ENCODE measurements at regions not wholly inside any gene's neighbourhood (a gene's known extent, or its start where the extent isn't known, plus 50 kb on each side); places are given as distances from the start of the nearest gene placed in this dataset.

DNA sequence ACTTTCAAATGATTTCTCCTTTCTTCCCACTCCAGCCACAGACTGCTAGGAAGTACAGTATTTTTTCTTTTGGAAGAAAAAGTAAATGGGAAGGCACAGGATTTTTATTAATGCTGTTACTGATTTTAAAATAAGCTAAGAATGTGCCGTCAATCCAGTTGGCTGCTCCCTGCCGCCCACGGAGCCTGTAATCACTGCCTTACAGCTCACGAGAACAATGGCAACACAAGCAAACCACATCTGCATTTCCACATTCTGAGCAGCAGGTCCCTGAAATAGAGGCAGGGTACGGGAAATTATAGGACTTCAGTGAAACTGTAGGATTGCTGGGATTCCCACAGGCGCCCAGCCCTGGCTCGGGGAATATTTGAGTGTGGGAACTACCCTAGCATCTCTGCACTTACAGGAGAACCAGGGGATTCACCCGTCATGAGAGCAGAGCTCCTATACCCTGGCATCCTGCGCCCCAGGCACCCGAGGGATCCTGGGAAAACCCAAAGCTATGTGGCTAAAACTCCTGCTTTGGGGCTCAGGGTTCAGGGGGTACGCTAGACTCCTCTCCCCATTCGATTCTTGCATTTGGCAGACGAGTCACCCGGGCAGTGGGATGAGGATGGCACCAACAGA, 72.9 kb upstream of the TNS3 start:
- H3K36me3 ChIP-seq (ENCODE audit: insufficient read depth): no peaks in the 10 kb centered on the region
- TF ChIP-seq, protein P1, sequence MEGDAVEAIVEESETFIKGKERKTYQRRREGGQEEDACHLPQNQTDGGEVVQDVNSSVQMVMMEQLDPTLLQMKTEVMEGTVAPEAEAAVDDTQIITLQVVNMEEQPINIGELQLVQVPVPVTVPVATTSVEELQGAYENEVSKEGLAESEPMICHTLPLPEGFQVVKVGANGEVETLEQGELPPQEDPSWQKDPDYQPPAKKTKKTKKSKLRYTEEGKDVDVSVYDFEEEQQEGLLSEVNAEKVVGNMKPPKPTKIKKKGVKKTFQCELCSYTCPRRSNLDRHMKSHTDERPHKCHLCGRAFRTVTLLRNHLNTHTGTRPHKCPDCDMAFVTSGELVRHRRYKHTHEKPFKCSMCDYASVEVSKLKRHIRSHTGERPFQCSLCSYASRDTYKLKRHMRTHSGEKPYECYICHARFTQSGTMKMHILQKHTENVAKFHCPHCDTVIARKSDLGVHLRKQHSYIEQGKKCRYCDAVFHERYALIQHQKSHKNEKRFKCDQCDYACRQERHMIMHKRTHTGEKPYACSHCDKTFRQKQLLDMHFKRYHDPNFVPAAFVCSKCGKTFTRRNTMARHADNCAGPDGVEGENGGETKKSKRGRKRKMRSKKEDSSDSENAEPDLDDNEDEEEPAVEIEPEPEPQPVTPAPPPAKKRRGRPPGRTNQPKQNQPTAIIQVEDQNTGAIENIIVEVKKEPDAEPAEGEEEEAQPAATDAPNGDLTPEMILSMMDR (conservative IDR thresholded peaks at IDR 0.05; ENCODE audit: low read depth, low read length): no peak
- no peak overlapping the region for H3K9ac ChIP-seq
- no peak overlapping the region for H3K4me3 ChIP-seq (IDR thresholded peaks at IDR 0.05; ENCODE audit: insufficient read depth, low read depth, low read length)
- H3K4me1 ChIP-seq (ENCODE audit: low read depth, poor library complexity, severe bottlenecking): no peaks in the 10 kb centered on the region
- H3K79me2 ChIP-seq (ENCODE audit: insufficient read depth, low read depth): no peaks in the 10 kb centered on the region
- no peak overlapping the region for H2AFZ ChIP-seq (ENCODE audit: low read depth)
- H3K27ac ChIP-seq: no peak overlapping the region
- H3K27me3 ChIP-seq (ENCODE audit: insufficient read depth, low read depth): no peaks in the 10 kb centered on the region
- no peaks in the 10 kb centered on the region for H4K20me1 ChIP-seq (ENCODE audit: insufficient read depth)
- H3K4me2 ChIP-seq: no peak overlapping the region

DNA sequence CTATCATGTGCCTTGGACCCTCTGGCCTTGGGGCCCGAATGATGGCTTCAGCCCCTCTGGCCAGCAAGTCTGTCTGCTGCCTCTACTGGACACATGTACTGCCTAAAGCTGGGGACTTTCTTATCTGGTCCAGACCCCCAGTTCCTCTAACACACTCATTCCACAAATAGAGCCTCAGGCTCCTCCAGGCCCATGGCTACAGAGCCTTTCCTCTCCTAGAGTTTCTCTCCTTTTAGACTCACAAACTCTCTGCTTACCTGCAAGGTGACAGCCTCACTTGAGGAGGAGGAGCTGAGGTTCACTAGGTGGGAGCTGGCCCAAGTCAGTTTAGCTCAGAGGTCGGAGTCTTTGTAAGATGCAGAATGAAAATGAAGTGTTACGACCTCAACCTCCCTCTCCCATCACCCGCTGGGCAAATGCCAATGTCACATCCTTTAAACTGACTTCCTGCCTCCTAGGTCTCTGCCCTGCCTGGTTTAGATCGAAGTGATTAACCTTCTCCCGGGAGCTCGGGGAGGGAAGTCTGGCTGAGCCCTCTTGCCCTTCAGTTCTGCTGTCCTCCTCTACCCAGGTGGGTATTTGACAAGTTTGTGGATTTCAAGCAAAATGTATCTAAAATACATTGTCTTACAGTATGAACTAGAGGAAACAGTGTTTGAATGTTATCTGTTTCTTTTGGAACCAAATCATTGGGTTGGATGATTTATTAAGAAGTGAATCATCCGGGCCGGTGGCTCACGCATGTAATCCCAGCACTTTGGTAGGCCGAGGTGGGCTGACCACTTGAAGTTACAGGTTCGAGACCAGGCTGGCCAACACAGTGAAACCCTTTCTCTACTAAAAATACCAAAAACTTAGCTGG, 71.9 kb upstream of the TNS3 start:
- Histone ChIP-seq H3K27ac (no peak overlapping the region), H3K9ac (no peak overlapping the region), H3K36me3 (ENCODE audit: insufficient read depth) (no peaks in the 10 kb centered on the region), H3K79me2 (ENCODE audit: insufficient read depth, low read depth) (no peaks in the 10 kb centered on the region), H3K4me1 (ENCODE audit: low read depth, poor library complexity, severe bottlenecking) (no peaks in the 10 kb centered on the region), H2AFZ (ENCODE audit: low read depth) (no peak overlapping the region), H3K27me3 (ENCODE audit: insufficient read depth, low read depth) (no peaks in the 10 kb centered on the region), H3K4me2 (no peak overlapping the region), H3K4me3 (IDR thresholded peaks at IDR 0.05; ENCODE audit: insufficient read depth, low read depth, low read length) (no peak overlapping the region), H4K20me1 (ENCODE audit: insufficient read depth) (no peaks in the 10 kb centered on the region)
- TF ChIP-seq, protein P1 (conservative IDR thresholded peaks at IDR 0.05; ENCODE audit: low read depth, low read length): no peak

DNA sequence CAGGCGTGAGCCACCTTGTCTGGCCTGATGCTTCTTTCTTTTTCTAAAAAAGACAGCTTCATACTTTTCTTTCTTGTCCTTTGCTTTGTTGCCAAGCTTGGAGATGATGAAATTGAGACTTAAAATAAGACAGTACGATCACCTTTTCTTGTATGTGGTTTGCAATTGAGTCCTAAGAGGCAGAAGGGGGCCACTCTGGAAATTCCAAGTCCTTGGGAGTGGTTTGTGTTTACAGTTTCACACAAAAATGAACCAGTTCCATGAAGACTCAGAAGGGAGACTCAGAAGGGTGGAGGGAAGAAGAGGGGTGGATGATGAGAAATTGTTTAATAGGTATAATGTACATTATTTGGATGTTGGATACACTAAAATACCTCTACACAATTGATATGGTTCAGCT, 70.7 kb upstream of the TNS3 start:
- no peak overlapping the region for H3K4me3 ChIP-seq (IDR thresholded peaks at IDR 0.05; ENCODE audit: insufficient read depth, low read depth, low read length)
- H3K27ac ChIP-seq: no peak overlapping the region
- no peaks in the 10 kb centered on the region for H3K4me1 ChIP-seq (ENCODE audit: low read depth, poor library complexity, severe bottlenecking)
- H3K9ac ChIP-seq: no peak overlapping the region
- no peaks in the 10 kb centered on the region for H3K79me2 ChIP-seq (ENCODE audit: insufficient read depth, low read depth)
- H3K36me3 ChIP-seq (ENCODE audit: insufficient read depth): no peaks in the 10 kb centered on the region
- no peaks in the 10 kb centered on the region for H4K20me1 ChIP-seq (ENCODE audit: insufficient read depth)
- no peak overlapping the region for H2AFZ ChIP-seq (ENCODE audit: low read depth)
- TF ChIP-seq, protein P1 (conservative IDR thresholded peaks at IDR 0.05; ENCODE audit: low read depth, low read length): no peak
- no peak overlapping the region for H3K4me2 ChIP-seq
- no peaks in the 10 kb centered on the region for H3K27me3 ChIP-seq (ENCODE audit: insufficient read depth, low read depth)

DNA sequence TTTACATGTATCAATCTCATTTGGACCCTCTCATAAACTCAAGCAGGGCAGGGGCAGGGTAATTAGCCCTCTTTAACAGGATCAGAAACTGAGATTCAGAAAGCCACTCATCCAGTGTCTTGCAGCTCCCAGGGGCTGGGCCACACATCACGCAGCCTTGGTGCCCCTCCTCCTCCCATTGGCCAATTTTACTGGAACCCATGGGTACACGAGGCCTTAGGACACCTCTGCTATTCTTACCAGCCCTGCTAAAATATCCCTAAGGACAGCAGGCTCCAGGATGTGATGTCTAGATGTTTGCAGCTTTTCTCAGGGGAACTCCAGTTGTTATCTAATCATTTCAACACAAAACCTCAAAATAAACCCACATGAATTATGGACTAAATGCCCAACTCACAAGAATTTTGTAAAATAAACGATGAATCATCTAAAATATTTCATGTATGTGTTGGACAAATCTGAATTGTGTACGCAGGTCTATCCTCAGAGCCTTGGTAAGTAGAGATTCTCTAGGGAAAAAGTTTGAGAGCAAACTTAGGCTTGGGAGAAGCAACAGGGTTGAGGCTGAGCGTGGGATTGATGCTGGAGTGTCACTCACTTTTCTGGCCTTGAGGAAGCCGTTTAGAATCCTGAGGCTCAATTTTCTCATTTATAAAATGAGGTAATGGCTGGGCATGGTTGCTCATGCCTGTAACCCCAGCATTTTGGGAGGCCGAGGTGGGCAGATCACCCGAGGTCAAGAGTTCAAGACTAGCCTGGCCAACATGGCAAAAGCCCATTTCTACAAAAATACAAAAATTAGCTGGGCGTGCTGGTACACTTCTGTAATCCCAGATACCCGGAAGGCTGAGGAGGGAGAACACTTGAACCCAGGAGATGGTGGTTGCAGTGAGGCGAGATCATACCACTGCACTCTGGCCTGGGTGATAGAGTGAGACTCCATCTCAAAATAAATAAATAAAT, 69.7 kb upstream of the TNS3 start:
- Histone ChIP-seq H3K4me3 (IDR thresholded peaks at IDR 0.05; ENCODE audit: insufficient read depth, low read depth, low read length) (no peak overlapping the region), H3K4me2 (no peak overlapping the region), H3K27me3 (ENCODE audit: insufficient read depth, low read depth) (no peaks in the 10 kb centered on the region), H3K79me2 (ENCODE audit: insufficient read depth, low read depth) (no peaks in the 10 kb centered on the region), H3K27ac (no peak overlapping the region), H3K36me3 (ENCODE audit: insufficient read depth) (no peaks in the 10 kb centered on the region), H2AFZ (ENCODE audit: low read depth) (no peak overlapping the region), H4K20me1 (ENCODE audit: insufficient read depth) (no peaks in the 10 kb centered on the region), H3K9ac (no peak overlapping the region), H3K4me1 (ENCODE audit: low read depth, poor library complexity, severe bottlenecking) (peaks cover 9% of the 10 kb centered on the region)
- TF ChIP-seq, protein P1 (conservative IDR thresholded peaks at IDR 0.05; ENCODE audit: low read depth, low read length): no peak

Data from KMS-11 (cell line).